IMR-90 (cell line): ENCODE measurements at regions not wholly inside any gene's neighbourhood (a gene's known extent, or its start where the extent isn't known, plus 50 kb on each side); places are given as distances from the start of the nearest gene placed in this dataset.

Source experiments
- ATAC-seq: fragments of 200-7000 bp; cut with Tn5 transposase; 2 replicates; pipeline ENCODE4 v1.9.1; 2020; ENCODE audit warnings: low read depth, mild to moderate bottlenecking, moderate library complexity
- BruUV-seq: library from RNA; stranded (reverse); fragments of 400-500 nt; replicated peaks from 2 replicates; lab custom pipeline; 2021; lab: Mats Ljungman, UMichigan
- CTCF ChIA-PET: fragments of 300-600 bp; formaldehyde crosslinking; extraction: SDS; loops from one replicate; lab custom pipeline; 2021; ENCODE audit warnings: antibody characterized with exemption; lab: Yijun Ruan, JAX
- POLR2A ChIA-PET: fragments of 300-600 bp; sonication (Branson Sonifier 250); formaldehyde crosslinking; loops from one replicate; lab custom pipeline; 2022; ENCODE audit warnings: antibody characterized with exemption; ENCODE audit not compliant: unreplicated experiment; lab: Charles Lee
- DNase-seq: peaks from one replicate; pipeline ENCODE4 v3.0.0; 2013
- H2AFZ ChIP-seq: replicated peaks from 2 replicates; pipeline ENCODE3; 2013; ENCODE audit warnings: low read length, mild to moderate bottlenecking; ENCODE audit not compliant: poor library complexity
- H2AK5ac ChIP-seq: 2 replicates; pipeline ENCODE4 v1.6.1; 2013; ENCODE audit warnings: low read depth, low read length, inconsistent platforms
- H2AK9ac ChIP-seq: replicated peaks from 2 replicates; pipeline ENCODE3; 2013; ENCODE audit warnings: mild to moderate bottlenecking, low read depth, low read length, moderate library complexity; ENCODE audit not compliant: poor library complexity
- H2BK120ac ChIP-seq: 2 replicates; pipeline ENCODE4 v1.6.1; 2013; ENCODE audit warnings: low read depth, low read length, inconsistent platforms
- H2BK15ac ChIP-seq: 3 replicates; pipeline ENCODE4 v1.6.1; 2013; ENCODE audit warnings: low read depth, low read length, inconsistent platforms
- H2BK20ac ChIP-seq: 2 replicates; pipeline ENCODE4 v1.6.1; 2013; ENCODE audit warnings: low read depth, mild to moderate bottlenecking, inconsistent platforms, low read length, moderate library complexity
- H2BK5ac ChIP-seq: 2 replicates; pipeline ENCODE4 v1.6.1; 2013; ENCODE audit warnings: mild to moderate bottlenecking, low read depth, low read length, inconsistent platforms; ENCODE audit not compliant: poor library complexity, severe bottlenecking
- H3K14ac ChIP-seq: replicated peaks from 2 replicates; pipeline ENCODE4 v1.6.1; 2013; ENCODE audit warnings: low read depth, low read length, inconsistent platforms
- H3K18ac ChIP-seq: 2 replicates; pipeline ENCODE4 v1.6.1; 2013; ENCODE audit warnings: low read depth, low read length, control low read depth
- H3K23ac ChIP-seq: 2 replicates; pipeline ENCODE4 v1.6.1; 2013; ENCODE audit warnings: low read depth, low read length, inconsistent platforms
- H3K27ac ChIP-seq: 2 replicates; pipeline ENCODE4 v1.5.1; 2013; ENCODE audit warnings: mild to moderate bottlenecking, control low read depth, low read length; ENCODE audit not compliant: insufficient read depth
- H3K27me3 ChIP-seq: 2 replicates; pipeline ENCODE4 v1.6.1; 2013; ENCODE audit warnings: low read length; ENCODE audit not compliant: control insufficient read depth, insufficient read depth
- H3K36me3 ChIP-seq: 2 replicates; pipeline ENCODE4 v1.6.1; 2013; ENCODE audit warnings: low read length, mixed read lengths; ENCODE audit not compliant: control insufficient read depth, insufficient read depth
- H3K4ac ChIP-seq: 2 replicates; pipeline ENCODE4 v1.6.1; 2013; ENCODE audit warnings: low read depth, low read length, inconsistent platforms
- H3K4me1 ChIP-seq: 2 replicates; pipeline ENCODE4 v1.6.1; 2013; ENCODE audit warnings: low read length, mixed read lengths; ENCODE audit not compliant: control insufficient read depth, insufficient read depth
- H3K4me2 ChIP-seq: 2 replicates; pipeline ENCODE4 v1.6.1; 2013; ENCODE audit warnings: low read depth, mild to moderate bottlenecking, control low read depth, low read length, moderate library complexity
- H3K4me3 ChIP-seq: 2 replicates; pipeline ENCODE4 v1.5.1; 2013; ENCODE audit warnings: low read depth, mild to moderate bottlenecking, control low read depth, low read length, moderate library complexity; ENCODE audit not compliant: insufficient read depth
- H3K56ac ChIP-seq: 2 replicates; pipeline ENCODE4 v1.6.1; 2013; ENCODE audit warnings: low read length, inconsistent platforms; ENCODE audit not compliant: insufficient read depth; ENCODE audit errors: extremely low read depth
- H3K79me1 ChIP-seq, 2 experiments: 2 replicates each; pipeline ENCODE4 v1.6.1; 2013; ENCODE audit warnings: low read length in 2 of 2, inconsistent platforms in 1 of 2, low read depth in 1 of 2
- H3K9ac ChIP-seq: 2 replicates; pipeline ENCODE4 v1.6.1; 2013; ENCODE audit warnings: low read depth, low read length, control low read depth
- H3K9me1 ChIP-seq: 2 replicates; pipeline ENCODE4 v1.6.1; 2013; ENCODE audit warnings: low read length, inconsistent platforms; ENCODE audit not compliant: insufficient read depth
- H3K9me3 ChIP-seq: 2 replicates; pipeline ENCODE4 v1.6.1; 2013; ENCODE audit warnings: low read length; ENCODE audit not compliant: control insufficient read depth, insufficient read depth
- H4K20me1 ChIP-seq: 2 replicates; pipeline ENCODE4 v1.6.1; 2013; ENCODE audit warnings: low read length, inconsistent platforms; ENCODE audit not compliant: insufficient read depth
- H4K5ac ChIP-seq: 2 replicates; pipeline ENCODE4 v1.6.1; 2013; ENCODE audit warnings: mild to moderate bottlenecking, low read depth, low read length, control low read depth
- H4K8ac ChIP-seq, 2 experiments: 2 replicates each; pipeline ENCODE4 v1.6.1; 2013; ENCODE audit warnings: low read depth in 2 of 2, low read length in 2 of 2, control low read depth in 1 of 2, inconsistent platforms in 1 of 2
- H4K91ac ChIP-seq: 2 replicates; pipeline ENCODE4 v1.6.1; 2013; ENCODE audit warnings: low read depth, low read length, inconsistent platforms; ENCODE audit not compliant: insufficient read depth
- BHLHE40 ChIP-seq: fragments of 150-350 bp; IDR thresholded peaks from 2 replicates; pipeline ENCODE4 v1.6.1; 2016; ENCODE audit warnings: mild to moderate bottlenecking, low read depth, low read length
- CEBPB ChIP-seq: IDR thresholded peaks from 2 replicates; pipeline ENCODE4 v1.6.1; 2012; ENCODE audit warnings: low read depth, low read length, improper control_type of control experiment
- FOS ChIP-seq: fragments of 150-350 bp; IDR thresholded peaks from 2 replicates; pipeline ENCODE4 v1.6.1; 2016; ENCODE audit warnings: low read depth, low read length
- MAFK ChIP-seq: IDR thresholded peaks from 2 replicates; pipeline ENCODE4 v1.6.1; 2012; ENCODE audit warnings: low read depth, low read length, improper control_type of control experiment
- MXI1 ChIP-seq: IDR thresholded peaks from 2 replicates; pipeline ENCODE4 v1.6.1; 2012; ENCODE audit warnings: low read depth, mild to moderate bottlenecking, low read length, moderate library complexity, borderline replicate concordance
- NFE2L2 ChIP-seq: fragments of 150-350 bp; IDR thresholded peaks from 2 replicates; pipeline ENCODE4 v1.6.1; 2016; ENCODE audit warnings: low read depth, mild to moderate bottlenecking, low read length
- POLR2A ChIP-seq: IDR thresholded peaks from 2 replicates; pipeline ENCODE4 v1.6.1; 2012; ENCODE audit warnings: mild to moderate bottlenecking, low read depth, low read length
- RCOR1 ChIP-seq: IDR thresholded peaks from 2 replicates; pipeline ENCODE4 v1.6.1; 2012; ENCODE audit warnings: mild to moderate bottlenecking, low read length, improper control_type of control experiment; ENCODE audit not compliant: insufficient replicate concordance
- RFX5 ChIP-seq: IDR thresholded peaks from 2 replicates; pipeline ENCODE4 v1.8.0; 2012; ENCODE audit warnings: low read depth, mild to moderate bottlenecking, low read length, moderate library complexity
- SMC3 ChIP-seq: fragments of 150-350 bp; IDR thresholded peaks from 2 replicates; pipeline ENCODE4 v1.6.1; 2016; ENCODE audit warnings: low read depth, mild to moderate bottlenecking, antibody characterized with exemption, low read length, moderate library complexity
- WGBS, 2 experiments: methylation state at CpG; one replicate each; pipeline versions ENCODE4 v1.1.5 to v1.1.7; 2013; ENCODE audit warnings: missing lambda C conversion rate in 2 of 2; ENCODE audit not compliant: insufficient read length in 1 of 2; ENCODE audit errors: extremely low coverage in 2 of 2; 5-methylcytosine and 5-hydroxymethylcytosine counted together
- dilution Hi-C: fragments of 300-500 bp; cut with HindIII; formaldehyde crosslinking; loops from one replicate; pipeline ENCODE4 v1.14.3; 2018; ENCODE audit warnings: low sequenced_read_pairs; ENCODE audit not compliant: unreplicated experiment
- in situ Hi-C: fragments of 300-500 bp; cut with MboI; formaldehyde crosslinking; loops from 3 replicates; pipeline ENCODE4 v1.14.3; 2019; ENCODE audit warnings: low sequenced_read_pairs, inconsistent platforms, mixed read lengths
- intact Hi-C: fragments of 100-400 bp; cut with micrococcal nuclease; formaldehyde crosslinking; loops from 2 replicates; pipeline ENCODE4 v1.10.0; 2022
- TF ChIP-seq, protein P1 (sequence below): fragments of 150-350 bp; IDR thresholded peaks from 2 replicates; pipeline ENCODE4 v1.6.1; 2016; ENCODE audit warnings: low read depth, mild to moderate bottlenecking, low read length, moderate library complexity, borderline replicate concordance
- TF ChIP-seq, protein P2 (sequence below): fragments of 150-350 bp; IDR thresholded peaks from 2 replicates; pipeline ENCODE4 v1.6.1; 2017; ENCODE audit warnings: mild to moderate bottlenecking, antibody characterized with exemption, low read length, low read depth
- TF ChIP-seq, protein P3 (sequence below): conservative IDR thresholded peaks from 2 replicates; pipeline ENCODE4 v1.5.1; 2012; ENCODE audit warnings: mild to moderate bottlenecking, low read depth, low read length, improper control_type of control experiment

DNA sequence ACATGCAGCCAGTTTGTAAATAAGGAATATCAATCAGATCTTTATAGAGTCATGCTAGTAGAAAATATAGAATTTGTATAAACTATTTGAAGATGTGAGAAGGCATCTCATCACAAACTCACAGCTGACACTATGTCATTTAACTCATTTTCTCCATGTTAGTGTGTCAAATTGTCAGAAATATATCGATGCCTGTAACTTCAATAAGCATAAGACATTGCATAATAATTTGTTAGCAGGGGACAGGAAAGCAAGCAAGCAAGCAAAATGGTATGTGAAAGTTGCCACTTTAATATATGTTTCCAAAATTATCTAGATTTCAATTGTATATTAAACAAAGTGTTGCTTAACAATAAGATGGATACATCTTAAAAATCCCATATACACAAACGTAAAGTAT lies 571.0 kb downstream of the ARL4A start:
- Histone ChIP-seq H3K9ac (no peak overlapping the region), H4K91ac (no peak overlapping the region), H3K23ac (no peak overlapping the region), H2AFZ (no peak overlapping the region), H3K27ac (no peak overlapping the region), H3K56ac (no peak overlapping the region), H3K4me2 (no peak overlapping the region), H2BK20ac (no peak overlapping the region), H2AK9ac (no peak overlapping the region), H3K79me1 (no peaks in the 10 kb centered on the region), H3K14ac (no peak overlapping the region), H2AK5ac (no peak overlapping the region), H3K9me1 (no peaks in the 10 kb centered on the region), H4K8ac (no peak overlapping the region), H2BK15ac (no peak overlapping the region), H3K36me3 (no peaks in the 10 kb centered on the region), H2BK5ac (no peak overlapping the region), H3K18ac (no peak overlapping the region), H3K9me3 (no peaks in the 10 kb centered on the region), H3K4me1 (no peaks in the 10 kb centered on the region), H4K5ac (no peak overlapping the region), H4K20me1 (no peaks in the 10 kb centered on the region), H3K4ac (no peak overlapping the region), H3K27me3 (no peaks in the 10 kb centered on the region), H2BK120ac (no peak overlapping the region), H3K4me3 (no peak overlapping the region)
- intact Hi-C loops (no loop called here), in situ Hi-C loops (no loop called here), dilution Hi-C loops (no loop called here)
- no peak for DNase-seq
- ATAC-seq: no peak
- POLR2A ChIA-PET: no interaction called here
- no TSS peak for BruUV-seq
- no CpG with 5 or more reads among the region's 2 CpGs for WGBS, 2 experiments
- TF ChIP-seq RCOR1 (no peak), FOS (no peak), MAFK (no peak), SMC3 (no peak), NFE2L2 (no peak), MXI1 (no peak), CEBPB (no peak), RFX5 (no peak), POLR2A (no peak), BHLHE40 (no peak)
- TF ChIP-seq, protein P1, sequence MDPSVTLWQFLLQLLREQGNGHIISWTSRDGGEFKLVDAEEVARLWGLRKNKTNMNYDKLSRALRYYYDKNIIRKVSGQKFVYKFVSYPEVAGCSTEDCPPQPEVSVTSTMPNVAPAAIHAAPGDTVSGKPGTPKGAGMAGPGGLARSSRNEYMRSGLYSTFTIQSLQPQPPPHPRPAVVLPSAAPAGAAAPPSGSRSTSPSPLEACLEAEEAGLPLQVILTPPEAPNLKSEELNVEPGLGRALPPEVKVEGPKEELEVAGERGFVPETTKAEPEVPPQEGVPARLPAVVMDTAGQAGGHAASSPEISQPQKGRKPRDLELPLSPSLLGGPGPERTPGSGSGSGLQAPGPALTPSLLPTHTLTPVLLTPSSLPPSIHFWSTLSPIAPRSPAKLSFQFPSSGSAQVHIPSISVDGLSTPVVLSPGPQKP: no peak
- TF ChIP-seq, protein P2, sequence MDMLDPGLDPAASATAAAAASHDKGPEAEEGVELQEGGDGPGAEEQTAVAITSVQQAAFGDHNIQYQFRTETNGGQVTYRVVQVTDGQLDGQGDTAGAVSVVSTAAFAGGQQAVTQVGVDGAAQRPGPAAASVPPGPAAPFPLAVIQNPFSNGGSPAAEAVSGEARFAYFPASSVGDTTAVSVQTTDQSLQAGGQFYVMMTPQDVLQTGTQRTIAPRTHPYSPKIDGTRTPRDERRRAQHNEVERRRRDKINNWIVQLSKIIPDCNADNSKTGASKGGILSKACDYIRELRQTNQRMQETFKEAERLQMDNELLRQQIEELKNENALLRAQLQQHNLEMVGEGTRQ: no peak
- TF ChIP-seq, protein P3, sequence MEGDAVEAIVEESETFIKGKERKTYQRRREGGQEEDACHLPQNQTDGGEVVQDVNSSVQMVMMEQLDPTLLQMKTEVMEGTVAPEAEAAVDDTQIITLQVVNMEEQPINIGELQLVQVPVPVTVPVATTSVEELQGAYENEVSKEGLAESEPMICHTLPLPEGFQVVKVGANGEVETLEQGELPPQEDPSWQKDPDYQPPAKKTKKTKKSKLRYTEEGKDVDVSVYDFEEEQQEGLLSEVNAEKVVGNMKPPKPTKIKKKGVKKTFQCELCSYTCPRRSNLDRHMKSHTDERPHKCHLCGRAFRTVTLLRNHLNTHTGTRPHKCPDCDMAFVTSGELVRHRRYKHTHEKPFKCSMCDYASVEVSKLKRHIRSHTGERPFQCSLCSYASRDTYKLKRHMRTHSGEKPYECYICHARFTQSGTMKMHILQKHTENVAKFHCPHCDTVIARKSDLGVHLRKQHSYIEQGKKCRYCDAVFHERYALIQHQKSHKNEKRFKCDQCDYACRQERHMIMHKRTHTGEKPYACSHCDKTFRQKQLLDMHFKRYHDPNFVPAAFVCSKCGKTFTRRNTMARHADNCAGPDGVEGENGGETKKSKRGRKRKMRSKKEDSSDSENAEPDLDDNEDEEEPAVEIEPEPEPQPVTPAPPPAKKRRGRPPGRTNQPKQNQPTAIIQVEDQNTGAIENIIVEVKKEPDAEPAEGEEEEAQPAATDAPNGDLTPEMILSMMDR: no peak
- CTCF ChIA-PET: no interaction called here
